Stomach (tissue), 8 donors: ENCODE measurements at regions not wholly inside any gene's neighbourhood (a gene's known extent, or its start where the extent isn't known, plus 50 kb on each side); places are given as distances from the start of the nearest gene placed in this dataset.

Experiments used
- DNase-seq, 2 donors: peaks; one replicate each; pipeline versions ENCODE4 v3.0.0 to v3.0.0-alpha.2; 2013 to 2019
- H3K27ac ChIP-seq, 5 donors: fragments of 200-600 bp in 4 of 5; sonication (generic) in 4 of 5; one replicate each; pipeline ENCODE4 v1.5.1; 2013 to 2019; ENCODE audit warnings: mild to moderate bottlenecking in 1 of 5, moderate library complexity in 1 of 5
- H3K27me3 ChIP-seq, 3 donors: fragments of 200-600 bp; sonication (generic); one replicate each; pipeline ENCODE4 v1.5.1; 2017 to 2019; ENCODE audit warnings: mixed run types in 1 of 3
- H3K36me3 ChIP-seq, 4 donors: fragments of 200-600 bp; sonication (generic); 1 replicate in 3 of 4; 2 replicates in 1 of 4; pipeline ENCODE4 v1.5.1; 2016 to 2019
- H3K4me1 ChIP-seq, 4 donors: fragments of 200-600 bp; sonication (generic); one replicate each; pipeline ENCODE4 v1.5.1; 2016 to 2019
- H3K4me3 ChIP-seq, 4 donors: fragments of 200-600 bp; sonication (generic) in 3 of 4; one replicate each; pipeline ENCODE4 v1.5.1; 2016 to 2019; ENCODE audit warnings: mild to moderate bottlenecking in 1 of 4
- H3K9me3 ChIP-seq, 4 donors: fragments of 200-600 bp; sonication (generic); one replicate each; pipeline ENCODE4 v1.5.1; 2016 to 2019
- CTCF ChIP-seq, 7 experiments: fragments of 450-650 bp in 4 of 7; fragments of 200-600 bp in 3 of 7; sonication (generic) in 3 of 7; IDR thresholded peaks; one replicate each; pipeline ENCODE4 v1.5.1; 2016 to 2019; ENCODE audit warnings: antibody characterized with exemption in 7 of 7, control low read depth in 2 of 7, mild to moderate bottlenecking in 1 of 7
- EP300 ChIP-seq: sonication (generic); formaldehyde crosslinking; IDR thresholded peaks from one replicate; pipeline ENCODE4 v1.6.1; 2017; ENCODE audit warnings: antibody characterized with exemption
- POLR2A ChIP-seq, 4 donors: fragments of 450-650 bp; IDR thresholded peaks; one replicate each; pipeline ENCODE4 v1.6.1; 2016; ENCODE audit warnings: antibody characterized with exemption in 4 of 4, control low read depth in 2 of 4, mild to moderate bottlenecking in 1 of 4, moderate library complexity in 1 of 4
- POLR2AphosphoS5 ChIP-seq, 3 donors: sonication (generic); formaldehyde crosslinking; IDR thresholded peaks; one replicate each; pipeline ENCODE4 v1.6.1; 2016; ENCODE audit warnings: antibody characterized with exemption in 3 of 3
- WGBS, 5 donors: extraction: QIAGEN DNeasy Blood & Tissue Kit in 3 of 5; methylation state at CpG; one replicate each; pipeline versions ENCODE4 v1.1.5 to v1.1.7; 2013 to 2018; 5-methylcytosine and 5-hydroxymethylcytosine counted together
- intact Hi-C: fragments of 100-400 bp; cut with DNase I; formaldehyde crosslinking; loops from one replicate; pipeline ENCODE4 v1.15.1; 2023; ENCODE audit warnings: low total_unique reads
- donor health status: healthy with polysubstance abuse.
- donor health status: Bipolar disorder and iron deficiency.
- donor health status: healthy.

GRCh38 chr3:106191913-106192312, 323.1 kb upstream of the CBLB start:
- no peak for DNase-seq
- WGBS, 5 donors = 75 to 92% (median 82%) methylated on average over 3 of the region's 3 CpGs
- no peak overlapping the region for H3K27ac ChIP-seq
- no peaks in the 10 kb centered on the region for H3K4me1 ChIP-seq
- no peak for TF ChIP-seq POLR2AphosphoS5 (IDR thresholded peaks at IDR 0.05)
- no peak for TF ChIP-seq POLR2A (IDR thresholded peaks at IDR 0.05)
- intact Hi-C loops = no loop called here
- H3K36me3 ChIP-seq = no peaks in the 10 kb centered on the region
- H3K9me3 ChIP-seq = no peaks in the 10 kb centered on the region
- H3K4me3 ChIP-seq = no peak overlapping the region
- no peaks in the 10 kb centered on the region for H3K27me3 ChIP-seq

- Histone ChIP-seq H3K36me3 (no peaks in the 10 kb centered on the region), H3K4me3 (no peak overlapping the region), H3K27ac (no peak overlapping the region), H3K4me1 (no peaks in the 10 kb centered on the region), H3K27me3 (no peaks in the 10 kb centered on the region), H3K9me3 (no peaks in the 10 kb centered on the region)
- 84 to 97% (median 93%) methylated on average over 2 of the region's 2 CpGs for WGBS, 5 donors
- TF ChIP-seq POLR2AphosphoS5 (IDR thresholded peaks at IDR 0.05) (no peak), POLR2A (IDR thresholded peaks at IDR 0.05) (no peak), EP300 (no peak)
- intact Hi-C loops = no loop called here
- no peak for DNase-seq
Measured at GRCh38 chr3:106193876-106194275, 325.1 kb upstream of the CBLB start.

GRCh38 chr3:106194726-106195125, 325.9 kb upstream of the CBLB start:
- Histone ChIP-seq H3K27ac (no peak overlapping the region), H3K27me3 (no peaks in the 10 kb centered on the region), H3K4me1 (no peaks in the 10 kb centered on the region), H3K9me3 (no peaks in the 10 kb centered on the region), H3K36me3 (no peaks in the 10 kb centered on the region), H3K4me3 (no peak overlapping the region)
- no peak for DNase-seq
- TF ChIP-seq POLR2A (IDR thresholded peaks at IDR 0.05) (no peak), EP300 (no peak), CTCF (IDR thresholded peaks at IDR 0.05) (no peak), POLR2AphosphoS5 (IDR thresholded peaks at IDR 0.05) (no peak)
- intact Hi-C loops = no loop called here
- WGBS, 5 donors = 78 to 92% (median 91%) methylated on average over 1 of the region's 1 CpG

- Histone ChIP-seq H3K27ac (no peak overlapping the region), H3K9me3 (no peaks in the 10 kb centered on the region), H3K4me3 (no peak overlapping the region), H3K27me3 (no peaks in the 10 kb centered on the region), H3K4me1 (no peaks in the 10 kb centered on the region), H3K36me3 (no peaks in the 10 kb centered on the region)
- intact Hi-C loops = no loop called here
- no peak for TF ChIP-seq CTCF (IDR thresholded peaks at IDR 0.05)
- TF ChIP-seq EP300 = no peak
- no peak for TF ChIP-seq POLR2AphosphoS5 (IDR thresholded peaks at IDR 0.05)
- no peak for DNase-seq
- WGBS, 5 donors = 45 to 69% (median 54%) methylated on average over 4 of the region's 4 CpGs
Measured at GRCh38 chr3:106197532-106198194, 328.9 kb upstream of the CBLB start.

- no peak overlapping the region for H3K4me3 ChIP-seq
- intact Hi-C loops = no loop called here
- DNase-seq = no peak
- no peak overlapping the region for H3K27ac ChIP-seq
- no peak for TF ChIP-seq CTCF (IDR thresholded peaks at IDR 0.05)
- no peak for TF ChIP-seq POLR2A (IDR thresholded peaks at IDR 0.05)
- TF ChIP-seq POLR2AphosphoS5 (IDR thresholded peaks at IDR 0.05) = no peak
- no peak for TF ChIP-seq EP300
- no peaks in the 10 kb centered on the region for H3K4me1 ChIP-seq
- no peaks in the 10 kb centered on the region for H3K36me3 ChIP-seq
- H3K9me3 ChIP-seq = no peaks in the 10 kb centered on the region
- H3K27me3 ChIP-seq = no peaks in the 10 kb centered on the region
- 80 to 87% (median 84%) methylated on average over 5 of the region's 5 CpGs for WGBS, 5 donors
Measured at GRCh38 chr3:106204160-106204868, 335.5 kb upstream of the CBLB start.
